Thoracic aorta (tissue), 2 donors: ENCODE measurements at regions not wholly inside any gene's neighbourhood (a gene's known extent, or its start where the extent isn't known, plus 50 kb on each side); places are given as distances from the start of the nearest gene placed in this dataset.

ENCODE experiments used
- ATAC-seq: fragments of 150-250 bp; one replicate; pipeline ENCODE4 v1.8.0; 2017; ENCODE audit warnings: low read depth; ENCODE audit not compliant: insufficient number of reproducible peaks, low FRiP score
- DNase-seq: peaks from one replicate; pipeline ENCODE4 v3.0.0-alpha.2; 2020; ENCODE audit warnings: low spot score
- H3K27ac ChIP-seq, 2 donors: fragments of 200-600 bp; sonication (generic); 1 replicate in 1 of 2; 2 replicates in 1 of 2; pipeline ENCODE4 v1.5.1; 2016; ENCODE audit warnings: mild to moderate bottlenecking in 2 of 2, moderate library complexity in 2 of 2
- H3K27me3 ChIP-seq: fragments of 200-600 bp; sonication (generic); replicated peaks from 2 replicates; pipeline ENCODE4 v1.6.0; 2016; ENCODE audit warnings: mild to moderate bottlenecking; ENCODE audit not compliant: insufficient read depth
- H3K36me3 ChIP-seq: fragments of 200-600 bp; sonication (generic); one replicate; pipeline ENCODE4 v1.5.1; 2016
- H3K4me1 ChIP-seq, 2 donors: fragments of 200-600 bp; sonication (generic); 1 replicate in 1 of 2; 2 replicates in 1 of 2; pipeline versions ENCODE4 v1.5.1 to v1.6.0; 2016; ENCODE audit warnings: low read depth in 2 of 2, mild to moderate bottlenecking in 1 of 2; ENCODE audit not compliant: control insufficient read depth in 1 of 2
- H3K4me3 ChIP-seq: fragments of 200-600 bp; sonication (generic); 2 replicates; pipeline ENCODE4 v1.5.1; 2016; ENCODE audit warnings: mild to moderate bottlenecking
- H3K9me3 ChIP-seq: fragments of 200-600 bp; sonication (generic); 2 replicates; pipeline ENCODE4 v1.5.1; 2016
- CTCF ChIP-seq: fragments of 200-600 bp; sonication (generic); IDR thresholded peaks from one replicate; pipeline ENCODE4 v1.5.1; 2019; ENCODE audit warnings: antibody characterized with exemption

GRCh38 chr20:48098099-48098498, 312.8 kb upstream of the SULF2 start:
- Histone ChIP-seq H3K27me3 (no peaks in the 10 kb centered on the region), H3K36me3 (no peaks in the 10 kb centered on the region), H3K4me1 (no peaks in the 10 kb centered on the region), H3K9me3 (no peaks in the 10 kb centered on the region), H3K4me3 (no peak overlapping the region), H3K27ac (no peak overlapping the region)
- TF ChIP-seq CTCF: no peak
- ATAC-seq: no peak
- DNase-seq: no peak

GRCh38 chr20:48096957-48097890, 311.9 kb upstream of the SULF2 start:
- TF ChIP-seq CTCF: no peak
- Histone ChIP-seq H3K9me3 (no peaks in the 10 kb centered on the region), H3K27me3 (no peaks in the 10 kb centered on the region), H3K4me3 (no peak overlapping the region), H3K4me1 (no peaks in the 10 kb centered on the region), H3K27ac (no peak overlapping the region), H3K36me3 (no peaks in the 10 kb centered on the region)
- no peak for ATAC-seq
- DNase-seq: no peak

GRCh38 chr20:48096212-48096875, 311.1 kb upstream of the SULF2 start:
- Histone ChIP-seq H3K27me3 (no peaks in the 10 kb centered on the region), H3K36me3 (no peaks in the 10 kb centered on the region), H3K27ac (no peak overlapping the region), H3K4me1 (no peaks in the 10 kb centered on the region), H3K4me3 (no peak overlapping the region), H3K9me3 (no peaks in the 10 kb centered on the region)
- no peak for ATAC-seq
- no peak for DNase-seq
- TF ChIP-seq CTCF: no peak

- Histone ChIP-seq H3K4me3 (no peak overlapping the region), H3K27me3 (no peaks in the 10 kb centered on the region), H3K36me3 (no peaks in the 10 kb centered on the region), H3K9me3 (no peaks in the 10 kb centered on the region), H3K4me1 (no peaks in the 10 kb centered on the region), H3K27ac (no peak overlapping the region)
- DNase-seq: no peak
- no peak for TF ChIP-seq CTCF
- no peak for ATAC-seq
Measured at GRCh38 chr20:48094944-48095343, 309.7 kb upstream of the SULF2 start.

- H3K27ac ChIP-seq: no peak overlapping the region
- no peak for TF ChIP-seq CTCF
- ATAC-seq (no peak), DNase-seq (no peak)
- H3K36me3 ChIP-seq: no peaks in the 10 kb centered on the region
- no peaks in the 10 kb centered on the region for H3K27me3 ChIP-seq
- H3K4me3 ChIP-seq: no peak overlapping the region
- H3K9me3 ChIP-seq: no peaks in the 10 kb centered on the region
- no peaks in the 10 kb centered on the region for H3K4me1 ChIP-seq
Measured at GRCh38 chr20:48094196-48094749, 309.0 kb upstream of the SULF2 start.
